Muscle layer of colon (tissue), 2 donors: ENCODE measurements at regions not wholly inside any gene's neighbourhood (a gene's known extent, or its start where the extent isn't known, plus 50 kb on each side); places are given as distances from the start of the nearest gene placed in this dataset.

Source experiments
- H3K27ac ChIP-seq: one replicate; pipeline ENCODE4 v1.7.0; 2013; ENCODE audit warnings: low read depth, mild to moderate bottlenecking, low read length, moderate library complexity
- H3K27me3 ChIP-seq, 2 donors: one replicate each; pipeline ENCODE4 v1.7.0; 2013; ENCODE audit warnings: low read length in 2 of 2, mild to moderate bottlenecking in 2 of 2; ENCODE audit not compliant: insufficient read depth in 2 of 2, control insufficient read depth in 1 of 2
- H3K36me3 ChIP-seq: one replicate; pipeline ENCODE4 v1.7.0; 2013; ENCODE audit warnings: mild to moderate bottlenecking, low read length; ENCODE audit not compliant: insufficient read depth
- H3K4me1 ChIP-seq: one replicate; pipeline ENCODE4 v1.7.0; 2013; ENCODE audit warnings: mild to moderate bottlenecking, low read length; ENCODE audit not compliant: insufficient read depth
- H3K4me3 ChIP-seq, 2 donors: one replicate each; pipeline ENCODE4 v1.7.0; 2013; ENCODE audit warnings: low read length in 2 of 2, low read depth in 1 of 2, mild to moderate bottlenecking in 1 of 2, moderate library complexity in 1 of 2
- H3K9ac ChIP-seq: one replicate; pipeline ENCODE4 v1.7.0; 2013; ENCODE audit warnings: low read length
- H3K9me3 ChIP-seq: one replicate; pipeline ENCODE4 v1.7.0; 2013; ENCODE audit warnings: mild to moderate bottlenecking, low read length
- donor health status: abdominal sarcoma.
- donor health status: Adenocarcinoma of cecum.

- no peak overlapping the region for H3K9ac ChIP-seq
- H3K4me1 ChIP-seq, result no peaks in the 10 kb centered on the region
- H3K9me3 ChIP-seq, result no peaks in the 10 kb centered on the region
- no peak overlapping the region for H3K27ac ChIP-seq
- H3K36me3 ChIP-seq, result no peaks in the 10 kb centered on the region
- no peak overlapping the region for H3K4me3 ChIP-seq
- peaks cover 2 to 8% of the 10 kb centered on the region in 2 donors for H3K27me3 ChIP-seq
Observed at GRCh38 chr12:118777504-118777903, 203.8 kb upstream of the SRRM4 start.

DNA sequence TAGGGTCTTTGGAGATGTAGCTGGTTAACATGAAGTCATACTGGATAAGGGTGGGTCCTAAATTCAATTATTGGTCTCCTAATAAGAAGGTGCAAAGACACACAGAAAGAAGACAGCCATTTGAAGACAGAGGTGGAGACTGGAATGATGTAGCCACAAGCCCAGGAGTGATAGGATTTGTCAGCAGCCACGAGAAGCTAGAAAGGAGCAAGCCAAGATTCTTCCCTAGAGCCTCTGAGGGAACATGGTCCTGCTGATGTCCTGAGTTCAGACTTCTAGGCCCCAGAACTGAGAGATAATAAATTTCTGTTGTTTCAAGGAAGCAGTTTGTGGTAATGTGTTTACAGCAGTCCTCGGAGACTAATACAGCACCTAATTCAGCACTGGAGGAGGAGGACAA is 203.3 kb upstream of the SRRM4 start:
- H3K36me3 ChIP-seq, result no peaks in the 10 kb centered on the region
- H3K27ac ChIP-seq, result no peak overlapping the region
- no peak overlapping the region for H3K4me3 ChIP-seq
- H3K4me1 ChIP-seq, result no peaks in the 10 kb centered on the region
- H3K27me3 ChIP-seq, result peaks cover 0 to 8% of the 10 kb centered on the region in 2 donors
- H3K9me3 ChIP-seq, result no peaks in the 10 kb centered on the region
- no peak overlapping the region for H3K9ac ChIP-seq

DNA sequence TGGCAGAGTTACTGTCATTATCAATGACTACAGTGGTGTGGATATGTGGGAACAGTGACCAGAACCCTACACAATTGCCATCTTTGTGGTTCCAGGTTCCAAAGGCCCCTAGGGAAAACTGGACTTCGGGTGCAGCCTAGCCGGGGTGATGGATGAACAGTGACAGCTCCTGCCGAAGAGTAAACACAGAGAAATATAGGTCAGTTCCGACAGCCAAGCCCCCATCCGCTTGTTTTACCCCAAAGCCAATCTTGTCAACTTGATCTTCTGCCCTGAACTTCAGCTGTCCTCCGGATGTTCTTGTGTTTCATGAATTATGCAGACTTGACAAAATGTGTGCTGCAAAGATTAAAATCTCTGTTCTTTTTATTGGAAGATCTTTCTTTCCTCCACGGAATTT is 200.4 kb upstream of the SRRM4 start:
- H3K36me3 ChIP-seq, result no peaks in the 10 kb centered on the region
- H3K27ac ChIP-seq, result no peak overlapping the region
- H3K9ac ChIP-seq, result no peak overlapping the region

GRCh38 chr12:118781692-118782091 is 199.6 kb upstream of the SRRM4 start:
- Histone ChIP-seq H3K4me1 (no peaks in the 10 kb centered on the region), H3K36me3 (no peaks in the 10 kb centered on the region), H3K4me3 (no peak overlapping the region), H3K27me3 (no peaks in the 10 kb centered on the region), H3K27ac (no peak overlapping the region), H3K9me3 (no peaks in the 10 kb centered on the region), H3K9ac (no peak overlapping the region)

More for the DNA sequence above, 200.4 kb upstream of the SRRM4 start:
- H3K4me1 ChIP-seq, result no peaks in the 10 kb centered on the region
- no peaks in the 10 kb centered on the region for H3K27me3 ChIP-seq
- no peak overlapping the region for H3K4me3 ChIP-seq
- no peaks in the 10 kb centered on the region for H3K9me3 ChIP-seq

- Histone ChIP-seq H3K4me3 (no peak overlapping the region), H3K27ac (no peak overlapping the region), H3K27me3 (no peaks in the 10 kb centered on the region), H3K36me3 (no peaks in the 10 kb centered on the region), H3K9me3 (no peaks in the 10 kb centered on the region), H3K9ac (no peak overlapping the region), H3K4me1 (no peaks in the 10 kb centered on the region)
Observed at GRCh38 chr12:118783703-118784102, 197.6 kb upstream of the SRRM4 start.

DNA sequence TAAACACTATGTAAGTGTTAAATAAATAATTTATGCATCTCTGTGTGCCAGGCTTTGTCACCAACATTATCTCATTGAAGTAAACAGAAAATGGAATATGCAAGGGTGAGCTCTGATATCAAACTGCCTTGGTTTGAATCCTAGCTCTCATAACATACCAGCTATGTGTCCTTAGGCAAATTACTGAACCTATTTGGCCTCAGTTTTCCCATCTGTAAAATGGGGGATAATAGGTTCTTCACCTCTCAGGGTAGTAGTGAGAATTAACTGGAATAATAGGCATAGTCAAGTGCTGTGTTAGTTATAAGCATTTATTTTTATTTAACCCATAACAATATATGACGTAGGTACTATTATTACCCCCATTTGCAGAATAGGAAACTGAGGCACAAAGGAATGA is 190.8 kb upstream of the SRRM4 start:
- no peak overlapping the region for H3K4me3 ChIP-seq
- no peaks in the 10 kb centered on the region for H3K9me3 ChIP-seq
- H3K4me1 ChIP-seq, result no peaks in the 10 kb centered on the region
- no peak overlapping the region for H3K27ac ChIP-seq
- no peak overlapping the region for H3K9ac ChIP-seq
- H3K27me3 ChIP-seq, result no peaks in the 10 kb centered on the region
- H3K36me3 ChIP-seq, result no peaks in the 10 kb centered on the region

DNA sequence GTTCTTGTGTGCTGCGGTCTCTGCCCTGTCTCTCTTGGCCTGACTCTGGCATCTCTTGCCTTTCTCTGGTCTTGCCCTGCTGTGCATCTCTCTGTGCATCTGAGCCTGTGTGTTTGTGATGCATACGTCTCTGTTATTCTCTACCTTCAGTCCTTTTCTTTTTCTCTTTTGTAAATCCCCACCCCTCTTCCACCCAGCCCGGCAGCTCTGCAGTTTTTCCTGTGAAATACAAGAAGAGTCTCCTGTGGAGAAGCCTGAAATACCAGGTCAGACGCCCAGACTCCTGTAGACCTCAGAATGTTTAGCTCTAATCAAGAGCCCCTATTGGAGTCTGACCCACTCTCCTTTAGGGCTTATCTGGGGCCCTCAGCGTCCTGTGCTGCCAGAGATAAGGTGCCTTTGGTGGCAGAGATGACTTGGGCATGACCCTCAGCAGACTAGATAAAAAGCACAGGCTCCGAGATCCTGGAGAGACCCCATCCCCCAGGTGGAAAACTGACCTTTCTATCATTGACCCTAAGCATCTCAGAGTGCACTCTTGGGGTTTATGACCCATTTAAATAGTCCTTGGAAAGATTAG is 167.5 kb upstream of the SRRM4 start:
- no peak overlapping the region for H3K9ac ChIP-seq
- H3K36me3 ChIP-seq, result no peaks in the 10 kb centered on the region
- H3K27me3 ChIP-seq, result no peaks in the 10 kb centered on the region
- no peak overlapping the region for H3K4me3 ChIP-seq
- no peaks in the 10 kb centered on the region for H3K4me1 ChIP-seq
- H3K9me3 ChIP-seq, result no peaks in the 10 kb centered on the region
- H3K27ac ChIP-seq, result no peak overlapping the region

GRCh38 chr12:118816296-118816695 is 165.0 kb upstream of the SRRM4 start:
- Histone ChIP-seq H3K4me1 (no peaks in the 10 kb centered on the region), H3K36me3 (no peaks in the 10 kb centered on the region), H3K27ac (no peak overlapping the region), H3K9ac (no peak overlapping the region), H3K4me3 (no peak overlapping the region), H3K9me3 (no peaks in the 10 kb centered on the region), H3K27me3 (no peaks in the 10 kb centered on the region)

- no peak overlapping the region for H3K27ac ChIP-seq
- H3K36me3 ChIP-seq, result no peaks in the 10 kb centered on the region
- no peak overlapping the region for H3K9ac ChIP-seq
Observed at GRCh38 chr12:118821386-118821925, 159.9 kb upstream of the SRRM4 start.

DNA sequence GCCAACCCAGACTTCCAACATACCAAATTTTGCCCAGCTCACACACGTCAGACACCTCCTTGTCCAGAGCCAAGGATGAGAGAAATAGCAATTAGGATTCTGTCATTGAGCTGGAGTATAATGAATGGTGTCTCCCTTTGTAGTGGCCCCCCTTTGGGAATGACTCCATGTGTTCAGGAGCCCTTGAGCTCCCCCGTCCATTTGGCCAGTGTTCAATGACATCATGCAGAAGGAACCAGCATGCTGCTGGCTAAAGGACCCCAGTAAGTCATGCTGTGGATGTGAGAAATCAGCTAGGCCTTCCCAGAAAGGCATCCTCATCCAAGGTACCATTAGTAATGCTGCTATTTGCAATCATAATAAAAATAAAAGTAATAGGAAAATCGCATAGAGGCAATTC is 158.8 kb upstream of the SRRM4 start:
- no peaks in the 10 kb centered on the region for H3K36me3 ChIP-seq
- H3K4me3 ChIP-seq, result no peak overlapping the region
- H3K4me1 ChIP-seq, result no peaks in the 10 kb centered on the region
- H3K27me3 ChIP-seq, result no peaks in the 10 kb centered on the region
- no peak overlapping the region for H3K9ac ChIP-seq
- no peak overlapping the region for H3K27ac ChIP-seq
- H3K9me3 ChIP-seq, result no peaks in the 10 kb centered on the region

More at GRCh38 chr12:118821386-118821925, 159.9 kb upstream of the SRRM4 start:
- Histone ChIP-seq H3K9me3 (no peaks in the 10 kb centered on the region), H3K27me3 (no peaks in the 10 kb centered on the region), H3K4me3 (no peak overlapping the region), H3K4me1 (no peaks in the 10 kb centered on the region)

GRCh38 chr12:118827047-118827446 is 154.3 kb upstream of the SRRM4 start:
- Histone ChIP-seq H3K4me1 (no peaks in the 10 kb centered on the region), H3K9me3 (no peaks in the 10 kb centered on the region), H3K9ac (no peak overlapping the region), H3K27me3 (no peaks in the 10 kb centered on the region), H3K36me3 (no peaks in the 10 kb centered on the region), H3K4me3 (no peak overlapping the region), H3K27ac (no peak overlapping the region)

DNA sequence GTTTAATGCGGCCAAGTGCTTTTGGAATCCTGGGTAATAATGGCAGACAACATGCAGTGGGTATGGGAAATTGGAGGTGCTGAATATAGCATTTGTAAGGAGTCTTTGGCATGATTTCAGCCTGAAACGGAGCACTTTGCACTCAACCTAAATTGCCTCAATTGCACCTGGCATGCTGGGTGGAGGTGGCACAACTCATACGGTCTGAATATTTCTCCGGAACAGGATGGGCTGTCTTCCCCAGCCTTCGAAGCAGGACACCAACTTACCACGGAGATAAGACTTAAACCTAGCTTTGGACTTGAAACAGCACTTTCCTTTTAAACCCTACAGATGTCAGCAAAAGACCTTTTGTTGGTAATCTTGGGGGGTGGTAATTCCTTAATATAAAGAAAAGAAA is 153.7 kb upstream of the SRRM4 start:
- no peaks in the 10 kb centered on the region for H3K4me1 ChIP-seq
- no peaks in the 10 kb centered on the region for H3K27me3 ChIP-seq
- H3K9me3 ChIP-seq, result no peaks in the 10 kb centered on the region
- no peak overlapping the region for H3K9ac ChIP-seq
- H3K27ac ChIP-seq, result no peak overlapping the region
- H3K4me3 ChIP-seq, result no peak overlapping the region
- no peaks in the 10 kb centered on the region for H3K36me3 ChIP-seq
